ENCODE measurements at regions not wholly inside any gene's neighbourhood (a gene's known extent, or its start where the extent isn't known, plus 50 kb on each side); places are given as distances from the start of the nearest gene placed in this dataset.

GRCh38 chr13:73898899-73899298 is 235.3 kb downstream of the KLF12 start:
- Histone ChIP-seq H3K4me2 (no peak overlapping the region), H2AFZ (no peak overlapping the region), H3K27ac (no peak overlapping the region), H3K4me3 (no peak overlapping the region), H3K27me3 (no peaks in the 10 kb centered on the region), H3K4me1 (ENCODE audit: insufficient read depth) (no peaks in the 10 kb centered on the region), H3K9me3 (ENCODE audit: low read depth) (no peaks in the 10 kb centered on the region), H3K36me3 (replicated peaks; ENCODE audit: insufficient read depth, low read depth) (no peaks in the 10 kb centered on the region), H4K20me1 (ENCODE audit: insufficient read depth, poor library complexity, severe bottlenecking) (no peaks in the 10 kb centered on the region), H3K9me2 (replicated peaks; ENCODE audit: insufficient read depth) (no peaks in the 10 kb centered on the region), H3K79me2 (no peaks in the 10 kb centered on the region)
- no peak for TF ChIP-seq EZH2 (IDR thresholded peaks at IDR 0.05; ENCODE audit: borderline replicate concordance)
- TF ChIP-seq EZH2phosphoT487 (IDR thresholded peaks at IDR 0.05; ENCODE audit: low read depth, severe bottlenecking, unreplicated experiment): no peak
- TF ChIP-seq CTCF (IDR thresholded peaks at IDR 0.05; ENCODE audit: poor library complexity): no peak
- no peak for DNase-seq (ENCODE audit: low spot score)
- WGBS (ENCODE audit: low lambda C conversion rate, missing lambda C conversion rate): 100% methylated on average over 2 of the region's 2 CpGs

GRCh38 chr13:73898276-73898675 is 235.9 kb downstream of the KLF12 start:
- no peak overlapping the region for H2AFZ ChIP-seq
- H3K27ac ChIP-seq: no peak overlapping the region
- no peaks in the 10 kb centered on the region for H4K20me1 ChIP-seq (ENCODE audit: insufficient read depth, poor library complexity, severe bottlenecking)
- H3K4me3 ChIP-seq: no peak overlapping the region
- no peaks in the 10 kb centered on the region for H3K79me2 ChIP-seq
- DNase-seq (ENCODE audit: low spot score): no peak
- H3K4me1 ChIP-seq (ENCODE audit: insufficient read depth): no peaks in the 10 kb centered on the region
- no peaks in the 10 kb centered on the region for H3K9me2 ChIP-seq (replicated peaks; ENCODE audit: insufficient read depth)
- no peaks in the 10 kb centered on the region for H3K9me3 ChIP-seq (ENCODE audit: low read depth)
- no peaks in the 10 kb centered on the region for H3K27me3 ChIP-seq
- WGBS (ENCODE audit: low lambda C conversion rate, missing lambda C conversion rate): 76% methylated on average over 1 of the region's 1 CpG
- H3K4me2 ChIP-seq: no peak overlapping the region
- TF ChIP-seq EZH2phosphoT487 (IDR thresholded peaks at IDR 0.05; ENCODE audit: low read depth, severe bottlenecking, unreplicated experiment): no peak
- no peak for TF ChIP-seq CTCF (IDR thresholded peaks at IDR 0.05; ENCODE audit: poor library complexity)
- no peak for TF ChIP-seq EZH2 (IDR thresholded peaks at IDR 0.05; ENCODE audit: borderline replicate concordance)
- H3K36me3 ChIP-seq (replicated peaks; ENCODE audit: insufficient read depth, low read depth): no peaks in the 10 kb centered on the region

GRCh38 chr13:73894995-73895571 is 239.1 kb downstream of the KLF12 start:
- TF ChIP-seq EZH2phosphoT487 (IDR thresholded peaks at IDR 0.05; ENCODE audit: low read depth, severe bottlenecking, unreplicated experiment) (no peak), EZH2 (IDR thresholded peaks at IDR 0.05; ENCODE audit: borderline replicate concordance) (no peak), CTCF (IDR thresholded peaks at IDR 0.05; ENCODE audit: poor library complexity) (no peak)
- Histone ChIP-seq H3K4me3 (no peak overlapping the region), H3K9me3 (ENCODE audit: low read depth) (no peaks in the 10 kb centered on the region), H4K20me1 (ENCODE audit: insufficient read depth, poor library complexity, severe bottlenecking) (no peaks in the 10 kb centered on the region), H3K79me2 (no peaks in the 10 kb centered on the region), H3K36me3 (replicated peaks; ENCODE audit: insufficient read depth, low read depth) (no peaks in the 10 kb centered on the region), H2AFZ (no peak overlapping the region), H3K4me1 (ENCODE audit: insufficient read depth) (no peaks in the 10 kb centered on the region), H3K9me2 (replicated peaks; ENCODE audit: insufficient read depth) (no peaks in the 10 kb centered on the region), H3K27ac (no peak overlapping the region), H3K27me3 (no peaks in the 10 kb centered on the region), H3K4me2 (no peak overlapping the region)
- DNase-seq (ENCODE audit: low spot score): no peak
- 85% methylated on average over 4 of the region's 4 CpGs for WGBS (ENCODE audit: low lambda C conversion rate, missing lambda C conversion rate)

GRCh38 chr13:73893833-73894232 is 240.4 kb downstream of the KLF12 start:
- Histone ChIP-seq H3K4me3 (no peak overlapping the region), H3K27ac (no peak overlapping the region), H3K79me2 (no peaks in the 10 kb centered on the region), H3K9me3 (ENCODE audit: low read depth) (no peaks in the 10 kb centered on the region), H3K9me2 (replicated peaks; ENCODE audit: insufficient read depth) (no peaks in the 10 kb centered on the region), H3K27me3 (no peaks in the 10 kb centered on the region), H4K20me1 (ENCODE audit: insufficient read depth, poor library complexity, severe bottlenecking) (no peaks in the 10 kb centered on the region), H3K36me3 (replicated peaks; ENCODE audit: insufficient read depth, low read depth) (no peaks in the 10 kb centered on the region), H3K4me1 (ENCODE audit: insufficient read depth) (no peaks in the 10 kb centered on the region), H3K4me2 (no peak overlapping the region), H2AFZ (no peak overlapping the region)
- DNase-seq (ENCODE audit: low spot score): no peak
- TF ChIP-seq EZH2 (IDR thresholded peaks at IDR 0.05; ENCODE audit: borderline replicate concordance): no peak
- 78% methylated on average over 5 of the region's 5 CpGs for WGBS (ENCODE audit: low lambda C conversion rate, missing lambda C conversion rate)

Data from hepatocyte (in vitro differentiated cells).